GM12872 (cell line): ENCODE measurements at regions not wholly inside any gene's neighbourhood (a gene's known extent, or its start where the extent isn't known, plus 50 kb on each side); places are given as distances from the start of the nearest gene placed in this dataset.

ENCODE experiments used
- TF ChIP-seq, protein P1 (sequence below): IDR thresholded peaks from 3 replicates; pipeline ENCODE4 v1.5.1; 2011; ENCODE audit warnings: low read depth, mild to moderate bottlenecking, low read length, moderate library complexity; ENCODE audit not compliant: insufficient read depth

DNA sequence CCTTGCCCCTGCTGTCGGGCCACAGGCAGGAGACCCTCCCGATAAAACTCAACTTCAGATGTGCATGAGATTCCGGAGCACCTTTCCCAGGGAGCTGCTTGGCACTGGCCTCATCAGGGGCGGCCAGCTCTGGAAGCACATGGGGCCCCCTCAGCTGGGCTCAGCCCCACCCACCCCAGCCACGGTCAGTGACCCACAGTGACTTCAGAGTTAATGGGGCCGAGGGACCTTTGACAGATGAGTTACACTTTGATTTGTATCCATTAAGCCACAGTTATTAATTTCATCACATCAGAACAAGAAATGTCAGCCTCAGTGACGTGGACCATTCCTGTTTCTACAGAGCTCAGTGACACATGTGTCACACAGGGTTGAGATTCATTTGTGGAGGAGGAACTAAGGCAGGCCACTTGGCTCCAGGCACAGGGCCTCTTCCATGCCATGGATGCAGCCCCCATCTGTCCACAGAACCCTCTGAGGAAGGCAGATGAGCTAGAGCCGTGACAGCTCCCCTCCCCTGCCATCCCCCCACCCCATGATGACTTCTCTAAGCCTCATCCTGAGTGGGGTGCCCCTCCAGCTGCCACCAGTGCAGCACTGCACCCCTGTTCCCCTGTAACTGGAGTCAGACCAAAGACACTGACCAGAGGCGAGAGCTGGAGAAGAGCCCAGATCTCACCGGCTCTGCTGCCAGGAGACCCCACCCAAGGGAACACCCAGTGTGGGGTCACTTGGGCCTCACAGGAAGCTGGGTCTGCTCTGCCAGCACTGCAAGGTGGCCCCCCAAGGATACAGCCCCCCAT lies 69.4 kb upstream of the ADAMTS2 start:
- TF ChIP-seq, protein P1, sequence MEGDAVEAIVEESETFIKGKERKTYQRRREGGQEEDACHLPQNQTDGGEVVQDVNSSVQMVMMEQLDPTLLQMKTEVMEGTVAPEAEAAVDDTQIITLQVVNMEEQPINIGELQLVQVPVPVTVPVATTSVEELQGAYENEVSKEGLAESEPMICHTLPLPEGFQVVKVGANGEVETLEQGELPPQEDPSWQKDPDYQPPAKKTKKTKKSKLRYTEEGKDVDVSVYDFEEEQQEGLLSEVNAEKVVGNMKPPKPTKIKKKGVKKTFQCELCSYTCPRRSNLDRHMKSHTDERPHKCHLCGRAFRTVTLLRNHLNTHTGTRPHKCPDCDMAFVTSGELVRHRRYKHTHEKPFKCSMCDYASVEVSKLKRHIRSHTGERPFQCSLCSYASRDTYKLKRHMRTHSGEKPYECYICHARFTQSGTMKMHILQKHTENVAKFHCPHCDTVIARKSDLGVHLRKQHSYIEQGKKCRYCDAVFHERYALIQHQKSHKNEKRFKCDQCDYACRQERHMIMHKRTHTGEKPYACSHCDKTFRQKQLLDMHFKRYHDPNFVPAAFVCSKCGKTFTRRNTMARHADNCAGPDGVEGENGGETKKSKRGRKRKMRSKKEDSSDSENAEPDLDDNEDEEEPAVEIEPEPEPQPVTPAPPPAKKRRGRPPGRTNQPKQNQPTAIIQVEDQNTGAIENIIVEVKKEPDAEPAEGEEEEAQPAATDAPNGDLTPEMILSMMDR, result no peak

- TF ChIP-seq, protein P1, result no peak
Measured at GRCh38 chr5:179413711-179414458, 68.6 kb upstream of the ADAMTS2 start.

DNA sequence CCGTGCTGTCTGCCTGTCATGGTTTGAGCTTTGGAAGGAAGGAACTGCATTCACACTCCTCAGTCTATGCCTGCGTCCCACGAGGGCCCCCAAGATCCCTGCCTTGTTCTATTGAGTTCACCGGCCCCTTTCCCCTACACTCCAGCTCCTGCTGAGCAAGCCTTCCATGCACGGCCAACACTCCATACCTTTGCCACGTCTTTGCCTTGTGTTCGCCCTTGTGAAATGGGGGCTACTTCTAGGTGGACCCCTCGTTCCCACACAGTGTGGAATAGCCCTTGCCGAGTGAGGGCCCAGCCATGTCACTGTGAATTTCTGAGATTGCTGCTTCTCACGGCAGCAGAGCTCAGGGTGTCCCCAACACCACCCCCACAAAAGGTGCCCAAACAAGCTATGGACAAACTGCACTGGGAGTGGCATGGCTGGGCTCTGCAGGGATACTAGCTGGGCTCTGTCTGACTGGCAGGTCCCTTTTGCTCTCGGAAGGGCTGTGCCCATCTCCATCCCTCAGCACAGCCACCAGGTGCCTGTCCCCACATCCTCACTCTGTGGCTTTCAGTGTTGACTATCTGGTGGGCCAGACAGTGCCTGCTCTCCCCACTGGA lies 67.9 kb upstream of the ADAMTS2 start:
- TF ChIP-seq, protein P1, result no peak

- TF ChIP-seq, protein P1, result no peak
Measured at GRCh38 chr5:179411161-179411841, 66.0 kb upstream of the ADAMTS2 start.

DNA sequence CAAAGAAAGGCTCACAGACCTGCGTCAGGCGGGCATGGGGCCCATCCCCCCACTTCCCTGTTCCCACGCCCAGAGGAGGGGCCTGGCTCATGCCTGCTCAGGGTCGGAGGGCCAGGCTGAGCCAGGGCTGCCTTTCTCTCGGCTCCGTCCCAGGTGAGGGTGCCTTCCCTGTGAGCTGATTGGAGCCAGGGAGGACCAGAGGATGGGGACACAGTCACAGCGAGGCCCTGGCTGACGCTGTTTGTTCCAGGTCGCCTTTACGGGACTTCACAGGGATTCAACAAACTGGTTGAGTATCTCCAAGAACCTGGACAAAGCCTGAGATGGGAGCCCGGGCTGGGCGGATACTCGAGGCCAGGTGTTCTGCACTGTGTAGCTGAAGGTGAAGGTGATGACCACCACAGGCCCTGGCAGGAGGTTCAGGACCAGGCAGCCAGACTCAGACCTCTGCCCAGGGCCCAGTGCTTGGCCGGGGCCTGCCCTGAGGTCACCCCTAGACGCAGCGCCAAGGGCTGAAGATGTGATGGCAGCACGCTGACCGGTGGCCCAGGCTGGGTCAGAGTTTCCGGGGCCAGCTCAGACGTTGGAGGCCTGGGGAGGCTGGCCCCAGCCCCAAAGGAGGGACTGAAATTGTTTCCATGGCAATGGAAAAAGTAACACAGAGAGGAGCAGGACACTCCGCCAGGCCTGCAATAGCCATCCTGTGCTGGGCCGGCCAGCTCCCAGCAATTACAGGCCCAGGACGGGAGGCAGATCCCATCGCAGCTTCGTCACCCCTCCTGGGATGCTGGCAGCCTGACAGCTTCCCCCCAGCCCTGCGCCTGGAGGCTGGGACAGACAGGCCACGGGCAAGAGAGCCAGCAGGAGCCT lies 65.3 kb upstream of the ADAMTS2 start:
- TF ChIP-seq, protein P1, result no peak

- TF ChIP-seq, protein P1, result no peak
Measured at GRCh38 chr5:179409806-179410205, 64.5 kb upstream of the ADAMTS2 start.
